NCI-H446 treated with DMSO at 0.1 percent for 48 hours (cell line): ENCODE measurements at regions not wholly inside any gene's neighbourhood (a gene's known extent, or its start where the extent isn't known, plus 50 kb on each side); places are given as distances from the start of the nearest gene placed in this dataset.

Experiments used
- DNase-seq: peaks from one replicate; lab custom pipeline; 2025; lab: John Stamatoyannopoulos, UW

GRCh38 chr4:115780268-115780667, 666.8 kb upstream of the NDST4 start:
- DNase-seq, result no peak

- DNase-seq, result no peak
Measured at GRCh38 chr4:115770046-115770543, 656.7 kb upstream of the NDST4 start.

- no peak for DNase-seq
Measured at GRCh38 chr4:115769396-115769795, 656.0 kb upstream of the NDST4 start.

- no peak for DNase-seq
Measured at GRCh38 chr4:115763051-115763450, 649.6 kb upstream of the NDST4 start.

- no peak for DNase-seq
Measured at GRCh38 chr4:115759231-115759630, 645.8 kb upstream of the NDST4 start.

GRCh38 chr4:115749404-115749803, 636.0 kb upstream of the NDST4 start:
- DNase-seq, result no peak

- no peak for DNase-seq
Measured at GRCh38 chr4:115740806-115741205, 627.4 kb upstream of the NDST4 start.

- DNase-seq, result no peak
Measured at GRCh38 chr4:115729739-115730266, 616.4 kb upstream of the NDST4 start.

GRCh38 chr4:115723621-115724020, 610.2 kb upstream of the NDST4 start:
- no peak for DNase-seq

- DNase-seq, result no peak
Measured at GRCh38 chr4:115720611-115721010, 607.2 kb upstream of the NDST4 start.

GRCh38 chr4:115711575-115711974, 598.2 kb upstream of the NDST4 start:
- no peak for DNase-seq

- no peak for DNase-seq
Measured at GRCh38 chr4:115688961-115689360, 575.5 kb upstream of the NDST4 start.

- no peak for DNase-seq
Measured at GRCh38 chr4:115687052-115687755, 573.8 kb upstream of the NDST4 start.

- no peak for DNase-seq
Measured at GRCh38 chr4:115678425-115678941, 565.1 kb upstream of the NDST4 start.

- no peak for DNase-seq
Measured at GRCh38 chr4:115675719-115676118, 562.3 kb upstream of the NDST4 start.

- no peak for DNase-seq
Measured at GRCh38 chr4:115674485-115674884, 561.1 kb upstream of the NDST4 start.

GRCh38 chr4:115671581-115671980, 558.2 kb upstream of the NDST4 start:
- DNase-seq, result no peak

- no peak for DNase-seq
Measured at GRCh38 chr4:115670930-115671329, 557.5 kb upstream of the NDST4 start.

- no peak for DNase-seq
Measured at GRCh38 chr4:115668396-115668795, 555.0 kb upstream of the NDST4 start.

GRCh38 chr4:115664285-115664684, 550.9 kb upstream of the NDST4 start:
- no peak for DNase-seq

GRCh38 chr4:115660465-115660864, 547.0 kb upstream of the NDST4 start:
- DNase-seq, result no peak

GRCh38 chr4:115657991-115658650, 544.7 kb upstream of the NDST4 start:
- DNase-seq, result no peak

- no peak for DNase-seq
Measured at GRCh38 chr4:115655626-115656025, 542.2 kb upstream of the NDST4 start.
